ENCODE measurements at regions not wholly inside any gene's neighbourhood (a gene's known extent, or its start where the extent isn't known, plus 50 kb on each side); places are given as distances from the start of the nearest gene placed in this dataset.

DNA sequence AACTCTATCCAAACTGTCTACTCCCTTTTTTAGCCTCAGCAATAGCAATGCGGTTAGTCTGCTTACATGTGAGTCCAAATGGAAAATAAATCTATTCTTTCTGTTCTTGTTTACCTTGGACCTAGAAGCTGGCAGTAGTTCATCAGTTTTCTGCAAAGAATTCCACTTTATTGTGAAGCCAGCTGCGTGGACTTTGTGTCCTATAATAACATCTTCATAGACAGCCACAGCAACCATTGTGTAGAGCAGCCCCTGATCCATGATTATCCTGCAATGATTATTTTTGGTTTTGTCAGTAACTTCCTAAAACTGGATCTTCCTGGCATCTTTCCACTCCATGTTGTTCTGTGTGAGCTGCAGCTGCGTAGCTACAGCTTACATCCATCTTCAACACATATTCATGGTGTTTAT is 408.7 kb downstream of the NUF2 start:
- POLR2A ChIA-PET, result no interaction called here
- intact Hi-C loops (cut with micrococcal nuclease) (no loop called here), dilution Hi-C loops (cut with MboI; ENCODE audit: extremely low pct_ligation_motif_present, low sequenced_read_pairs) (no loop called here)
- CTCF ChIA-PET, result no interaction called here
- no peak for TF ChIP-seq POLR2A (IDR thresholded peaks at IDR 0.05; ENCODE audit: low read depth, low read length)
- TF ChIP-seq, protein P1, sequence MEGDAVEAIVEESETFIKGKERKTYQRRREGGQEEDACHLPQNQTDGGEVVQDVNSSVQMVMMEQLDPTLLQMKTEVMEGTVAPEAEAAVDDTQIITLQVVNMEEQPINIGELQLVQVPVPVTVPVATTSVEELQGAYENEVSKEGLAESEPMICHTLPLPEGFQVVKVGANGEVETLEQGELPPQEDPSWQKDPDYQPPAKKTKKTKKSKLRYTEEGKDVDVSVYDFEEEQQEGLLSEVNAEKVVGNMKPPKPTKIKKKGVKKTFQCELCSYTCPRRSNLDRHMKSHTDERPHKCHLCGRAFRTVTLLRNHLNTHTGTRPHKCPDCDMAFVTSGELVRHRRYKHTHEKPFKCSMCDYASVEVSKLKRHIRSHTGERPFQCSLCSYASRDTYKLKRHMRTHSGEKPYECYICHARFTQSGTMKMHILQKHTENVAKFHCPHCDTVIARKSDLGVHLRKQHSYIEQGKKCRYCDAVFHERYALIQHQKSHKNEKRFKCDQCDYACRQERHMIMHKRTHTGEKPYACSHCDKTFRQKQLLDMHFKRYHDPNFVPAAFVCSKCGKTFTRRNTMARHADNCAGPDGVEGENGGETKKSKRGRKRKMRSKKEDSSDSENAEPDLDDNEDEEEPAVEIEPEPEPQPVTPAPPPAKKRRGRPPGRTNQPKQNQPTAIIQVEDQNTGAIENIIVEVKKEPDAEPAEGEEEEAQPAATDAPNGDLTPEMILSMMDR (IDR thresholded peaks at IDR 0.05; ENCODE audit: extremely low read depth in 1 of 2, insufficient read depth in 1 of 2, low read depth in 1 of 2, low read length in 2 of 2), result no peak
- TF ChIP-seq JUN (IDR thresholded peaks at IDR 0.05; ENCODE audit: borderline replicate concordance, insufficient read depth, insufficient read length, low read depth), result no peak
- Histone ChIP-seq H3K27me3 (ENCODE audit: control insufficient read depth in 2 of 2, insufficient read depth in 2 of 2, low read length in 2 of 2) (no peaks in the 10 kb centered on the region), H3K9me3 (replicated peaks; ENCODE audit: control insufficient read depth, insufficient read depth, low read length) (no peaks in the 10 kb centered on the region), H3K79me2 (ENCODE audit: control insufficient read depth, insufficient read depth, low read length) (no peaks in the 10 kb centered on the region), H2AFZ (ENCODE audit: low read depth, low read length) (no peak overlapping the region), H3K27ac (ENCODE audit: insufficient read depth, low read depth, low read length) (no peak overlapping the region), H4K20me1 (replicated peaks; ENCODE audit: control insufficient read depth, extremely low read depth, insufficient read depth, low read length) (no peaks in the 10 kb centered on the region), H3K4me3 (replicated peaks in 1 of 3; ENCODE audit: insufficient read depth in 1 of 3, low read depth in 1 of 3, low read length in 3 of 3) (no peak overlapping the region), H3K9ac (replicated peaks; ENCODE audit: extremely low read depth, insufficient read depth, low read length) (no peak overlapping the region), H3K4me1 (ENCODE audit: control insufficient read depth, extremely low read depth, insufficient read depth, low read length) (no peaks in the 10 kb centered on the region), H3K9me1 (replicated peaks; ENCODE audit: control insufficient read depth, extremely low read depth, insufficient read depth, low read length) (no peaks in the 10 kb centered on the region), H3K36me3 (ENCODE audit: control insufficient read depth in 2 of 2, extremely low read depth in 1 of 2, insufficient read depth in 2 of 2, low read length in 2 of 2) (no peaks in the 10 kb centered on the region), H3K4me2 (ENCODE audit: insufficient read depth, low read length) (no peak overlapping the region)
- FAIRE-seq (no peak), DNase-seq (ENCODE audit: low read depth, low spot score) (peak; percentile 80)
- no TSS peak for BruUV-seq (replicated peaks)

DNA sequence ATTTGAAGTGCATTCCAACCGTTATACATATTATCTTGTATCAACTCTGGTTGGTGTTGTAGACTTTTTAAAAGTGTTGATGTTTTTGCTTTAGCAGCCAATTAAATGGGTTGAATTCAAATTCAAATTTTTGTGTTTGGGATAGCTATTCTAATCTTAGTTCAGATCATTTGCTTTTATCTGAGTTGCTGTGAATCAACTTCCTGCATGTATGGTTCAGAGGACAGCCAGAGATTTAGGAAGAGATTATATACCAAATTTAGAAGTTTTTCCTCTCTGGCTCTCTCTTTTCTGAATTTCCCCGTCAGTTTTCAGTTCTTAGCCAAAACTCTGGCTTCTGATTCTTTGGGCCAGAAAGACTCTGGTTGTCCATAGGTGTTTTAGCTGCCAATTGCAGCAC is 415.5 kb downstream of the NUF2 start:
- ChIA-PET POLR2A (no interaction called here), CTCF (no interaction called here)
- dilution Hi-C loops (cut with MboI; ENCODE audit: extremely low pct_ligation_motif_present, low sequenced_read_pairs), result no loop called here
- no peak overlapping the region for H3K4me2 ChIP-seq (ENCODE audit: insufficient read depth, low read length)
- intact Hi-C loops (cut with micrococcal nuclease), result no loop called here
- no peaks in the 10 kb centered on the region for H3K9me3 ChIP-seq (replicated peaks; ENCODE audit: control insufficient read depth, insufficient read depth, low read length)
- TF ChIP-seq JUN (IDR thresholded peaks at IDR 0.05; ENCODE audit: borderline replicate concordance, insufficient read depth, insufficient read length, low read depth) (no peak), MYC (IDR thresholded peaks at IDR 0.05; ENCODE audit: low read depth, low read length) (no peak), GATA2 (IDR thresholded peaks at IDR 0.05; ENCODE audit: insufficient read depth, insufficient read length, low read depth, low read length) (peak; percentile 55)
- TF ChIP-seq, protein P1 (IDR thresholded peaks at IDR 0.05; ENCODE audit: extremely low read depth in 1 of 2, insufficient read depth in 1 of 2, low read depth in 1 of 2, low read length in 2 of 2), result no peak
- H3K36me3 ChIP-seq (ENCODE audit: control insufficient read depth in 2 of 2, extremely low read depth in 1 of 2, insufficient read depth in 2 of 2, low read length in 2 of 2), result no peaks in the 10 kb centered on the region
- no peaks in the 10 kb centered on the region for H3K79me2 ChIP-seq (ENCODE audit: control insufficient read depth, insufficient read depth, low read length)
- no peaks in the 10 kb centered on the region for H3K27me3 ChIP-seq (ENCODE audit: control insufficient read depth in 2 of 2, insufficient read depth in 2 of 2, low read length in 2 of 2)
- no peak overlapping the region for H2AFZ ChIP-seq (ENCODE audit: low read depth, low read length)
- no peak for FAIRE-seq
- H3K27ac ChIP-seq (ENCODE audit: insufficient read depth, low read depth, low read length), result no peak overlapping the region
- H3K4me3 ChIP-seq (replicated peaks in 1 of 3; ENCODE audit: insufficient read depth in 1 of 3, low read depth in 1 of 3, low read length in 3 of 3), result no peak overlapping the region
- peaks cover 2% of the 10 kb centered on the region for H3K4me1 ChIP-seq (ENCODE audit: control insufficient read depth, extremely low read depth, insufficient read depth, low read length)
- BruUV-seq (replicated peaks), result no TSS peak
- no peaks in the 10 kb centered on the region for H4K20me1 ChIP-seq (replicated peaks; ENCODE audit: control insufficient read depth, extremely low read depth, insufficient read depth, low read length)
- no peaks in the 10 kb centered on the region for H3K9me1 ChIP-seq (replicated peaks; ENCODE audit: control insufficient read depth, extremely low read depth, insufficient read depth, low read length)
- H3K9ac ChIP-seq (replicated peaks; ENCODE audit: extremely low read depth, insufficient read depth, low read length), result no peak overlapping the region
- DNase-seq (ENCODE audit: low read depth, low spot score), result no peak
